HepG2 (cell line): ENCODE measurements at regions not wholly inside any gene's neighbourhood (a gene's known extent, or its start where the extent isn't known, plus 50 kb on each side); places are given as distances from the start of the nearest gene placed in this dataset.

Experiments used
- EHMT2 ChIP-seq: fragments of 200-600 bp; sonication (generic); IDR thresholded peaks from 2 replicates; pipeline ENCODE4 v1.7.0; 2017; ENCODE audit warnings: antibody characterized with exemption, low read depth, low read length, borderline replicate concordance
- ELF1 ChIP-seq: sonication (generic); formaldehyde crosslinking; IDR thresholded peaks from 2 replicates; pipeline ENCODE4 v1.4.0; 2020; ENCODE audit warnings: missing genetic modification reagents
- EP300 ChIP-seq, 3 experiments: sonication (generic) in 1 of 3; formaldehyde crosslinking in 1 of 3; IDR thresholded peaks; 2 replicates each; pipeline versions ENCODE4 v1.5.1 to v1.6.1; 2011 to 2020; ENCODE audit warnings: low read depth in 2 of 3, low read length in 2 of 3, borderline replicate concordance in 1 of 3, improper control_type of control experiment in 1 of 3, mild to moderate bottlenecking in 1 of 3, missing genetic modification reagents in 1 of 3, moderate library complexity in 1 of 3
- HHEX ChIP-seq: IDR thresholded peaks from 2 replicates; pipeline ENCODE4 v1.6.1; 2016; ENCODE audit warnings: control low read depth
- TF ChIP-seq, protein P1 (sequence below): sonication (generic); formaldehyde crosslinking; IDR thresholded peaks from 2 replicates; pipeline ENCODE4 v1.8.1; 2022; ENCODE audit warnings: mild to moderate bottlenecking, missing genetic modification reagents
- TF ChIP-seq, protein P2 (sequence below): sonication (generic); formaldehyde crosslinking; IDR thresholded peaks from 2 replicates; pipeline ENCODE4 v1.8.0; 2022; ENCODE audit warnings: low read depth, missing genetic modification reagents
- TF ChIP-seq, protein P3 (sequence below): sonication (generic); formaldehyde crosslinking; IDR thresholded peaks from 2 replicates; pipeline ENCODE4 v1.5.1; 2020; ENCODE audit warnings: mild to moderate bottlenecking, missing genetic modification reagents, moderate library complexity
- TF ChIP-seq, protein P4 (sequence below): sonication (generic); formaldehyde crosslinking; IDR thresholded peaks from 2 replicates; pipeline ENCODE4 v1.5.0; 2020; ENCODE audit warnings: mild to moderate bottlenecking, missing genetic modification reagents, moderate library complexity

DNA sequence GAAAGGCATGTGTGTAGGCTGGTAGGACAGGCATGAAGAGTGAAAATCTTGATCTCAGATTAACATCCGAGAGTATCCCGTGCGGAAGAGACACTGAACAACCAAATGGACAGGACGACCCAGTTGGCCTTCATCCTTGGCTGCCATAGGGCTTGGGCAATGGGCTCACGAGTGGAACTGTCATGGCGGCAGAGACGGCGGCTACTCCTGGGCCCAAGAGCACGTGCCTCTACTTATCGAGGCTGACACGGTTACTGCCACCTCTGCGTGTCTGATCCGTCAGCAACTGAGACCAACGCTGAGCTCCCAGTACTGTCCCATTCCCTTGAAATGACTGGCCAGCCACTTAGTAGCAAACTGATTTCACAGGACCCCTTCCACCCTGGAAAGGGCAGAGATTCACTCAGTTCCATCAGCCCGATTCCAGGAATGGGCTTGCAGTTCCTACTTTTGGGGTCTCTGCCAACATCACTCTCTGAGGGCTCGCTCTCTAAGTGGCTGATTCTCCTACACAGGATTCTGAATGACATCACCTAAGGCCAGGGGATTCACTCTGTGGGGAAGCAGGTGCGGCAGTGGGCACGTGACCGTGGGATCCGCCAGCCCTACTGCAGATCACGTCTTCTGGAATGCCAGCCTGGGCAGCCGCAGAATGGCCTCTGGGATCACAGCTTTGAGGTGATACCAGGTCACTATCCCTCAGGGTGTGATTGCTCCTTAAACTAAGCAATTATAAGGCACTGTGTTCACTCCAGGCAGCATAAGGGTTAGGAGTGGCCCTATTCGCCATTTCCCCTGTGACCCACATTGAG lies 97.8 kb downstream of the RPS6KA4 start:
- TF ChIP-seq, protein P1, sequence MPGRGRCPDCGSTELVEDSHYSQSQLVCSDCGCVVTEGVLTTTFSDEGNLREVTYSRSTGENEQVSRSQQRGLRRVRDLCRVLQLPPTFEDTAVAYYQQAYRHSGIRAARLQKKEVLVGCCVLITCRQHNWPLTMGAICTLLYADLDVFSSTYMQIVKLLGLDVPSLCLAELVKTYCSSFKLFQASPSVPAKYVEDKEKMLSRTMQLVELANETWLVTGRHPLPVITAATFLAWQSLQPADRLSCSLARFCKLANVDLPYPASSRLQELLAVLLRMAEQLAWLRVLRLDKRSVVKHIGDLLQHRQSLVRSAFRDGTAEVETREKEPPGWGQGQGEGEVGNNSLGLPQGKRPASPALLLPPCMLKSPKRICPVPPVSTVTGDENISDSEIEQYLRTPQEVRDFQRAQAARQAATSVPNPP: no peak
- TF ChIP-seq, protein P2, sequence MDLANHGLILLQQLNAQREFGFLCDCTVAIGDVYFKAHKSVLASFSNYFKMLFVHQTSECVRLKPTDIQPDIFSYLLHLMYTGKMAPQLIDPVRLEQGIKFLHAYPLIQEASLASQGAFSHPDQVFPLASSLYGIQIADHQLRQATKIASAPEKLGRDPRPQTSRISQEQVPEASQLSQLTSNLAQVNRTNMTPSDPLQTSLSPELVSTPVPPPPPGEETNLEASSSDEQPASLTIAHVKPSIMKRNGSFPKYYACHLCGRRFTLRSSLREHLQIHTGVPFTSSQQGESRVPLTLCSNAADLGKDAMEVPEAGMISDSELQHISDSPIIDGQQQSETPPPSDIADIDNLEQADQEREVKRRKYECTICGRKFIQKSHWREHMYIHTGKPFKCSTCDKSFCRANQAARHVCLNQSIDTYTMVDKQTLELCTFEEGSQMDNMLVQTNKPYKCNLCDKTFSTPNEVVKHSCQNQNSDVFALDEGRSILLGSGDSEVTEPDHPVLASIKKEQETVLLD (CRISPR knock-in tag): no peak
- no peak for TF ChIP-seq EHMT2
- TF ChIP-seq, protein P3, sequence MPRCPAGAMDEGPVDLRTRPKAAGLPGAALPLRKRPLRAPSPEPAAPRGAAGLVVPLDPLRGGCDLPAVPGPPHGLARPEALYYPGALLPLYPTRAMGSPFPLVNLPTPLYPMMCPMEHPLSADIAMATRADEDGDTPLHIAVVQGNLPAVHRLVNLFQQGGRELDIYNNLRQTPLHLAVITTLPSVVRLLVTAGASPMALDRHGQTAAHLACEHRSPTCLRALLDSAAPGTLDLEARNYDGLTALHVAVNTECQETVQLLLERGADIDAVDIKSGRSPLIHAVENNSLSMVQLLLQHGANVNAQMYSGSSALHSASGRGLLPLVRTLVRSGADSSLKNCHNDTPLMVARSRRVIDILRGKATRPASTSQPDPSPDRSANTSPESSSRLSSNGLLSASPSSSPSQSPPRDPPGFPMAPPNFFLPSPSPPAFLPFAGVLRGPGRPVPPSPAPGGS (CRISPR knock-in tag): no peak
- TF ChIP-seq, protein P4, sequence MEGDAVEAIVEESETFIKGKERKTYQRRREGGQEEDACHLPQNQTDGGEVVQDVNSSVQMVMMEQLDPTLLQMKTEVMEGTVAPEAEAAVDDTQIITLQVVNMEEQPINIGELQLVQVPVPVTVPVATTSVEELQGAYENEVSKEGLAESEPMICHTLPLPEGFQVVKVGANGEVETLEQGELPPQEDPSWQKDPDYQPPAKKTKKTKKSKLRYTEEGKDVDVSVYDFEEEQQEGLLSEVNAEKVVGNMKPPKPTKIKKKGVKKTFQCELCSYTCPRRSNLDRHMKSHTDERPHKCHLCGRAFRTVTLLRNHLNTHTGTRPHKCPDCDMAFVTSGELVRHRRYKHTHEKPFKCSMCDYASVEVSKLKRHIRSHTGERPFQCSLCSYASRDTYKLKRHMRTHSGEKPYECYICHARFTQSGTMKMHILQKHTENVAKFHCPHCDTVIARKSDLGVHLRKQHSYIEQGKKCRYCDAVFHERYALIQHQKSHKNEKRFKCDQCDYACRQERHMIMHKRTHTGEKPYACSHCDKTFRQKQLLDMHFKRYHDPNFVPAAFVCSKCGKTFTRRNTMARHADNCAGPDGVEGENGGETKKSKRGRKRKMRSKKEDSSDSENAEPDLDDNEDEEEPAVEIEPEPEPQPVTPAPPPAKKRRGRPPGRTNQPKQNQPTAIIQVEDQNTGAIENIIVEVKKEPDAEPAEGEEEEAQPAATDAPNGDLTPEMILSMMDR (CRISPR knock-in tag): no peak
- no peak for TF ChIP-seq ELF1 (CRISPR knock-in tag)
- TF ChIP-seq EP300 (IDR thresholded peaks at IDR 0.05; ENCODE audit: low read depth in 2 of 2, low read length in 2 of 2): no peak
- no peak for TF ChIP-seq EP300 (CRISPR knock-in tag; IDR thresholded peaks at IDR 0.05; ENCODE audit: borderline replicate concordance)
- no peak for TF ChIP-seq HHEX (CRISPR knock-in tag)
